GM10248 (cell line): ENCODE measurements at regions not wholly inside any gene's neighbourhood (a gene's known extent, or its start where the extent isn't known, plus 50 kb on each side); places are given as distances from the start of the nearest gene placed in this dataset.

Experiments
- CTCF ChIA-PET: fragments of 300-600 bp; sonication (Branson Sonifier 250); formaldehyde crosslinking; extraction: SDS; loops from one replicate; lab custom pipeline; 2021; ENCODE audit warnings: antibody characterized with exemption; lab: Yijun Ruan, JAX
- POLR2A ChIA-PET: fragments of 350-650 bp; sonication (Branson Sonifier 250); formaldehyde crosslinking; extraction: SDS; loops from one replicate; lab custom pipeline; 2020; ENCODE audit warnings: antibody characterized with exemption; lab: Yijun Ruan, JAX
- DNase-seq: peaks from one replicate; pipeline ENCODE4 v3.0.0; 2012; ENCODE audit errors: extremely low spot score
- TF ChIP-seq, protein P1 (sequence below): IDR thresholded peaks from 2 replicates; pipeline ENCODE4 v1.5.1; 2012; ENCODE audit warnings: mild to moderate bottlenecking, low read depth; ENCODE audit errors: extremely low read depth, missing control alignments, control extremely low read depth

DNA sequence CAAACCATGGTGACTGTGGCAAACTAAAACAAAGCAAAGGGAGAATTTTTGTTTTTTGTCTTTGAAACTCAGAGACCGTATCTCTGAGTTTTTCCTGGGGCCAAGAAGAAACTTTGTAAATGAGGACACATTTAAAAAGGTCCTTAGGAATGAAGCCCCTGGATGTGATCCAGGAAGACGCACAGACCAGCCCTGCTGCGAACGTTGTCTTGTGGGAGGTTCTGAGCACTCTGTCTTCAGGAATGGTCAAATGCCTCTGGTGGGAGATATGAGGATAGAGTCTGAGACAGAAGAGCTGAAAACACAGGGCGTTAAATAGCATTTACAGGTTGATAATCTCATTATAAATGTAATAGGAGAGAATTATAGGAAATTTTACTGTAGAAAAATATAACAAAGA is 893.5 kb upstream of the KLHL29 start:
- POLR2A ChIA-PET = no interaction called here
- no peak for DNase-seq

GRCh38 chr2:22494156-22494555 is 890.8 kb upstream of the KLHL29 start:
- TF ChIP-seq, protein P1, sequence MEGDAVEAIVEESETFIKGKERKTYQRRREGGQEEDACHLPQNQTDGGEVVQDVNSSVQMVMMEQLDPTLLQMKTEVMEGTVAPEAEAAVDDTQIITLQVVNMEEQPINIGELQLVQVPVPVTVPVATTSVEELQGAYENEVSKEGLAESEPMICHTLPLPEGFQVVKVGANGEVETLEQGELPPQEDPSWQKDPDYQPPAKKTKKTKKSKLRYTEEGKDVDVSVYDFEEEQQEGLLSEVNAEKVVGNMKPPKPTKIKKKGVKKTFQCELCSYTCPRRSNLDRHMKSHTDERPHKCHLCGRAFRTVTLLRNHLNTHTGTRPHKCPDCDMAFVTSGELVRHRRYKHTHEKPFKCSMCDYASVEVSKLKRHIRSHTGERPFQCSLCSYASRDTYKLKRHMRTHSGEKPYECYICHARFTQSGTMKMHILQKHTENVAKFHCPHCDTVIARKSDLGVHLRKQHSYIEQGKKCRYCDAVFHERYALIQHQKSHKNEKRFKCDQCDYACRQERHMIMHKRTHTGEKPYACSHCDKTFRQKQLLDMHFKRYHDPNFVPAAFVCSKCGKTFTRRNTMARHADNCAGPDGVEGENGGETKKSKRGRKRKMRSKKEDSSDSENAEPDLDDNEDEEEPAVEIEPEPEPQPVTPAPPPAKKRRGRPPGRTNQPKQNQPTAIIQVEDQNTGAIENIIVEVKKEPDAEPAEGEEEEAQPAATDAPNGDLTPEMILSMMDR = no peak
- ChIA-PET CTCF (interaction anchor here (1.2 kb wide), 1 partner anchor 13 kb away, joined by 4 read pairs; no protein-coding TSS in a partner anchor), POLR2A (no interaction called here)
- no peak for DNase-seq

More for the DNA sequence above, 893.5 kb upstream of the KLHL29 start:
- TF ChIP-seq, protein P1 = no peak
- CTCF ChIA-PET = no interaction called here

- ChIA-PET POLR2A (no interaction called here), CTCF (no interaction called here)
- TF ChIP-seq, protein P1 = no peak
- no peak for DNase-seq
Measured at GRCh38 chr2:22497064-22497463, 887.9 kb upstream of the KLHL29 start.

DNA sequence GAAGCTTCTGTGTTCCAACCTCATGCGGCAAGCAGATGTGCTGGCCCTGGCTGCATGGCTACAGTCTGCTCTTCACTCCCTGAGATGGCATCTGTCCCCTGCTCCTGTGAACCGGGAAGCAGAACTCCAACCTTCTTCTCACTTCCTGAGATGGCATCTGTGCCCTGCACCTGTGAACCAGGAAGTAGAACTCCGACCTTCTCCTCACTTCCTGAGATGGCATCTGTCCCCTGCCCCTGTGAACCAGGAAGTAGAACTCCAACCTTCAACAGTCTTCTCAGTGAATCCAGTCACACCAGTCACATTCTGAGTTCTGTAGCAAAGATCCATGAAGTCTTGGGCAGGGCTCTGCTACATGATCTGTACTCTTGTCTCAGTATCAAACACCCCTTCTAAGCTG is 887.2 kb upstream of the KLHL29 start:
- no peak for DNase-seq
- TF ChIP-seq, protein P1 = no peak
- CTCF ChIA-PET = no interaction called here
- POLR2A ChIA-PET = no interaction called here

DNA sequence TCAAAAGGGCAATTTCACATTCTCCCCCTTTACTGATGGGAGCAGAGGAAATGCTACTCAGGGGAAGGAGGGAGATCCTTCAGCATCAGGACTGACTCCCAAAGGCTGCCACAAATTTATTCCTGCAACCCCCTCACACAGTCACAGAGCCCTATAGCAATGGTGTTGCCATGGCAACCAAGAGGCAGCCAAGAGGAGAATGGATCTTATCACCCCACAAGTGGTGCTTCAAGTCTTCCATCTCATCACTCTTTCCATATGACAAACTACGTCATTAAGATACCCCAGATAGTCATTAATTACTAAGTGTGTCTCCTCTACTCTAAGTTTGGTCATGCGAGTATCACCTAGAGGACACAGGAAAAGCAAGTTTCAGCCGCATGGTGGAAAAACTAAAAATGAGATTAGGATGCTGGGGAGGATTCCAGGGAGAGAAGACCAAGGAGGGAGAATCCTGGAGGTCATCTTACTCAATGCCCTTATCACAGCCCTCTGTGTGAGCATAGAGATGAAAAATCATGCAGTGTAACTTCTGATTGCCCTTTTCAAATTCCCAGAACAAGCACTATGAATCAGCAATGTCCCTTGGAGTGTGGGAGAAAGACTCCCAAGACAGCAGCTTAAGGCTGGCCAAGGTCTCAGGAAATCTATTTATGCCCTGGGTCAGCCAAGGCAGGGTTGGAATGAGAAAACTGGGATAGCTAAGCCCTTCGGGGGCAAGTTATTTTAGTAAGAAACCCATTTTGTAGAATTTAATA is 885.7 kb upstream of the KLHL29 start:
- TF ChIP-seq, protein P1 = no peak
- CTCF ChIA-PET = interaction anchor here (0.9 to 1.0 kb wide), 2 partner anchors 11 to 234 kb away, joined by 3 read pairs; no protein-coding TSS in a partner anchor
- POLR2A ChIA-PET = no interaction called here
- DNase-seq = no peak

DNA sequence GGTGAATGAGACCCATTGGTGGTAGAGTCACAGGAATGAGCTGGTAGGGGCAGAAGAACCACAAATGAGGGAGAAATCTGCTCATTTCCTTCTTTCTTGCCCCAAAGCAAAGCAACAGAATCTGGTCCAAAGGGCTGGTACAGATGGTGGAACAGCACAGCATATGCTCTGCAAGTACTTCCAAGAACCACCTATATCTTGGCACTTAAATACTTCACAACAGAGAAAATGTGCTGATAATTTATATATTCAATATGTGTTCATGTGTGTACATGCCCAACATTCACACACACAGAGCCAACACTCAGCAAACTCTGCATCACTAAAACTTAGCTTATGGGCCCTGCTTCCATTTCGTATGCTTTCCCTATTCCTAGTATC is 884.4 kb upstream of the KLHL29 start:
- TF ChIP-seq, protein P1 = no peak
- DNase-seq = no peak
- ChIA-PET POLR2A (no interaction called here), CTCF (no interaction called here)
